NCI-H146 treated with DMSO at 0.1 percent for 48 hours (cell line): ENCODE measurements at regions not wholly inside any gene's neighbourhood (a gene's known extent, or its start where the extent isn't known, plus 50 kb on each side); places are given as distances from the start of the nearest gene placed in this dataset.
A peak's percentile ranks its signal among the peaks of the same experiment; 100 is the strongest.
"Not testable (repeated sequence)": the region's sequence is repeated elsewhere in the genome, so short reads cannot be mapped to it uniquely, and the experiment has no call there.

Experiments
- DNase-seq: peaks from one replicate; lab custom pipeline; 2025; ENCODE audit not compliant: unreplicated experiment; lab: John Stamatoyannopoulos, UW

DNA sequence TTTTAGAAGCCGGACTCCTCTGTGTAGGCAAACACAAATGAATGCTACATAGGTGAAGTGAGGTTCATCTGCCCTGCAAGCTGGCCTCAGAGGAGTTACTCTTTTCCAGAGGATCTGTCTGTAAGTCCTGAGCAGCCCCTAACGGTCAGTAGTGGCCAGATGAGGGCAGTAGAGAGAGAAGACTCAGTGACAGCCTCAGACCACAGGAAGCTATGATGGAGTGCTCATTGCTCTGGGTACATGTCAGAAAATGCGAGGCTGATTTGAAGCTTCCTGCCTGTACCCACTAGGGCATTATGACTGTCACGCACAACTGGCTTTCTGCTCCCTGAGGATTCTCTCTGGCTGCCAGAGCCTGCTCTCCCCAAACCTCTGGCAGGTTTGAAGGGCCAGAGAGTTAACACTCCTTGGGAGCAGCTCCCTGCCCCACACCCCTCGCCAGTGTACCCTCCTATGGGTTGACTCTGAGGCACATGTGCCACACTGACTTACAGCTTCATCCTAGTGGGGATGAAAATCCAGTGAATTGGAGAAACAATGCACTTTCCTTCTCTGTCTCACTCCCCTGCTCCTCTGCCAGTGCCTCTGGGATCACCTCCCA is 141.5 kb downstream of the GABRG2 start:
- DNase-seq = no peak

DNA sequence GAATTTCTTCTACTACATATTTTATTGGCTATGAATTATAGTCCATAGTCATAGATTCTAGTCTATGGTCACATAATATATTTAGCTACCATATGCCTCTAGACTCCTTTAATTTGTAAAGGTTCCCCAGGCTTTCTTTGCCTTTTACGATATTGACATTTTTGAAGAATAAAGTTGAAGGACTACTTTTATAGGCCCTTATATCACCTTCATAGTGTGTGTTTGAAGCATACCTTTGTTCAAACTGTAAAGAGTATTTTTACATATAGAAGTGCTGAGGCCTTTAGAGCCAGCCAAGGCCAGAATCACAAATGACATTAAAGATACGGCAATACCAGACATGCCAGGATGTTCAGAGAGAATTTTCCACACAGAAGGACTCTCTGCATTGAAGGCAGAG is 147.0 kb downstream of the GABRG2 start:
- DNase-seq = no peak

DNA sequence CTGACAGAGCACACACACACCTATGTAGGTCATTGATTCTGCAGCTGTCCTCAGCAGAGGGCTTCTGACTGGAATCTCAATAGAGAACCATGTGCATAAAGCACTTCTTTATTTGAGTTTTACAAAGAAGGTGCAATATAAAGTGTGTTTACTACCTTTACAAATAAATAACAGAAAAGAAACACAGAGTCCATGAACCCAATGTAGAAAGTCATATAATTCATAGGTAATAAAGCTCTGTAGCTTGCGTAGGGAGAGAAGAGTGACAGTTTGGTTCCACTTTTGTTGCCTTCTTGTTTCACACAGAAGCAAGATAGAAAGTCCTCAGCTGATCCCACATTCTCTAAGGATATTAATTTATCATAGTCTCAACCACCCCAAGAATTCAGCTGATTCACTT is 149.5 kb downstream of the GABRG2 start:
- DNase-seq = no peak

DNA sequence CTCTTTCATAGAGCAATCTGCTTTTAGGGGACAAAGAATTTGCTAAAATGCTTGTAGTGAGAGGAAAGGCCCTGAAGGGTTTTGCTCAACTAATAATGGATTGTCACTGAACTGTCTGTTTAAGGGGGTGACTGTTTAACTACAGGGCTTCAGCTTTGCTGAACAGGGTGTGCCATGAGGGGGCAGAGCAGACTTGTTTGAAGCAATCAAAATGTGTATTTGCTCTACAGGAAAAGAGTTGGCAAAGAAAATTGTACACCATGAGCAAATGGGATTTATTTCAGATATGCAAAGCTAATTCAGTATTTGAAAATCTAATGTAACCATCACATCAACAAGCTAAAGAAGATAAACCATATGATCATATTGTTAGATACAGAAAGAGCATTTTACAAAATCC is 154.3 kb downstream of the GABRG2 start:
- no peak for DNase-seq

DNA sequence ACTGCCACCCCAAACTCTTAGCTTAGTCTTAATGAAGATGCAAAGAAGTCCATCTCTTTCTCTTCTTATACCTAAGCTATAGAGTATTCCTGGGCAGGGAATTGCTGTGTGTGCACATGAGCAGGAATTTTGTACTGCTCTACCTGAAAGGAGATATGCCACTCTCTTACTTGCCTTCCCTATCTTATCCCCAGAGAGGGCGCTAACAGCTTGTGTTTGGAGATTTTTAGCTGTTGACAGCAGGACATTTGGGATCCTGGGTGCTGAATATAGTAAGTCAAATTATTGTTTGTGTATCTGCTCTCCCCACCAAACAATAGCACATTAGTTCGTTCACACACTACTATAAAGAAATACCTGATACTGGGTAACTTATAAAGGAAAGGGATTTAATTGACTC is 159.5 kb downstream of the GABRG2 start:
- no peak for DNase-seq

DNA sequence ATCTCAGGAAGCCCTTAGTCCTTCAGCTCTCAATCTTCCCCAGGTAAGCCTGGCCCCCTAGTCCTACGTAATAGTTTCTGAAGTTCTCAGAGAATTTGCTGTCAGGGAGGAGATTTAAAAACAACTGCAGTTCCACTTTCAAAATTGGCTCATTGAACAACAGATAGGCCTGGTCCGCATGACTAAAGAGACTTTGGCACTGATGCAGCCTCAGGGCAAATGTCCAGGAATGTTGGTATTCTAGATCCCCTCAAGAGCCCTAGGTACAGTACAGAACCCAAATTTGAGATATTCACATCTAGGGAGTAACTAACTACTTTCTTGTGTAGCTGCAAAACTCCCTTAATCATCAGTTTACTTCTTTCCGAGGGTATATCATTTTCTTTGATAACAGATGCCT is 162.8 kb downstream of the GABRG2 start:
- DNase-seq = no peak

DNA sequence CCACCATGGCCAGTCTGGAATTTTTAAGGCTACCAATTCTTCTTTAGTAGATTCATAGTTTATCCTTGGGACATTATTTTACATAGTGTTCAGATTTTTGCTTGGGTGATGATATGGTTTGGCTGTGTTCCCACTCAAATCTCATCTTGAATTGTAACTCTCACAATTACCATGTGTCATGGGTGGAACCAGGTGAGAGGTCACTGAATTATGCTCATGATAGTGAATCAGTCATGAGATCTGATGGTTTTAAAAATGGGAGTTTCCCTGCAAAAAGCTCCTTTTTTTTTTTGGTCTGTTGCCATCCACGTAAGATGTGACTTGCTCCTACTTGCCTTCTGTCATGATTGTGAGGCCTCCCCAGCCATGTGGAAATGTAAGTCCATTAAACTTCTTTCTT is 163.9 kb downstream of the GABRG2 start:
- DNase-seq = no peak

DNA sequence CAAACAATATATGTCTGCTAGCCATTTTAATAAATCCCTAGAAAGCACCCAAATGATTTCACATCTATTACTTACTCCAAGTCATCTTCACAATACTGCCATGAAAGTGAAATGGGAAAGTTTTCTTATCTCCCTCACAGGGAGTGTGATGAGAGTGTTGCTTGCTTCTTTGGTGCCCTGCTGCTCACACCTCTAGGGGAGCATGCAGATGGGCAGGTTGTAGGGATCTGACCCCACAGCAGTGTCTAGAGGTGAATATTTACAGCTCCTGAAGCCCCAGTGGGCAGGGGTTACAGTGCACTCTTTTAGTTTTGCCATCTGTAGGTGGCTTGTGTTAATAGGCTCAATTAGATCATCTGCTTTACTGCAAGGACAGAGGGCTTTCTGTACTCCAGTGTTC is 173.2 kb downstream of the GABRG2 start:
- no peak for DNase-seq

DNA sequence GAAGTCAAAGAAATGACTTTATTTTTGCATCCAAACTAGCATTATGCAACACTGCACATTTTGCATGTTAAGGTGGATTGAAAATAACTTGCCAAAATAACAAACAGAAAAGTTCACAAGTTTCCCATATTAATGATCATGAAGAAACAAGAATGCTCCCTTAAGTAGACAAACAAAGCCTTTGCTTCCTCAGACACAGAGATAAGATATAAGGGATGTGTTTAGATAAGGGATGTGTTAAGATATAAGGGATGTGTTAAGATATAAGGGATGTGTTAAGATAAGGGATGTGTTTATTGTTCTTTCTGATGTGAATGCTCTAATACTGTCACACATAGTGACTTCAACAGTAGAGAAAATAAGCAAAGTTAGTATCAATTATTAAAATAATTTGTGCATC is 174.8 kb downstream of the GABRG2 start:
- DNase-seq = no peak

DNA sequence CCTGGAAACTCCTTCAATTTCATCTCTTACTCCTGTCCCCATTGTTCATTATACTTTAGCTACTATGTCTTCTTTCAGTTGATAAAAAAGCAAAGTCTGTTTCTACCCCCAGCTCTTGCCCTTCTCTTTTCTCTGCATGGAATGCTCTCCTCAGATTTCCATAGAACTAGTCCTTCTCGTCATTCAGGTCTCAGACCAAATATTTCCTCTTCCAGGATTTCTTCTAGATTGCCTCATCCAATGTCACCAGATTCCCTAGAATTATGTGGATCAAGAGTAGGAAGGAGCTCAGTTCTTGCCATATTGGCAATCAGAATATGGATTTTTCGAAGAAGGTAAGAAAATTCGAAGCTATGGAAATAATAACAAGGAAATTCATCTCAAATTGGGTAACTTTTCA is 176.1 kb downstream of the GABRG2 start:
- no peak for DNase-seq

DNA sequence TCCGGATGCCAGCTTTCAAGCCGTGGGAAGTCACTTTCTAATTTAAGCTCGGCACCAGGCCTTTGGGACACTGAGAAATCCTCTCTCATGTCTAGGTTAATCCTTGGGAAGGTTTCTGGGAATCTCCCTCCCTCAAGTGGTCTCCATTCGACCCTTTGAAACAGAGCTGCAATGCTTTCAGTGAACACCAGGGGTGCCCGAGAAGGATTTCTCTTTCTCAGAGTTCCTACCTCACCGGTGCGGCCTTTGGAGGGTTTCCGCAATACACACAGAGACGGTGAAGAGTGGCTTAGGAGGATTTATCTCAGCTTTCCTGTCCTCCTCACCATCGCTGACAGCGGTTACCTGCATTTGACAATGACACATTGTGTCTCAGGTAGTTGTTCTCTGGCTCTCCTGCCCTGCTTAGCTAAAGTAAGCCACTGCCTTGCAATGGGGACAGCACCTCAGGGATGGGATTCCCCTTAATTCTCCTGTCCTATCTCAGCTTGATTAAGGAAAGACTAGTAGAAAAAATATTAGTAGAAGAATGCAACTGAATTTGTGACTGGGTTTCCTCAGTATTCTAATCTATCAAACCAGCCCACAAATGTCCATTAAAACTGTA is 180.6 kb downstream of the GABRG2 start:
- peak; percentile 0 for DNase-seq

DNA sequence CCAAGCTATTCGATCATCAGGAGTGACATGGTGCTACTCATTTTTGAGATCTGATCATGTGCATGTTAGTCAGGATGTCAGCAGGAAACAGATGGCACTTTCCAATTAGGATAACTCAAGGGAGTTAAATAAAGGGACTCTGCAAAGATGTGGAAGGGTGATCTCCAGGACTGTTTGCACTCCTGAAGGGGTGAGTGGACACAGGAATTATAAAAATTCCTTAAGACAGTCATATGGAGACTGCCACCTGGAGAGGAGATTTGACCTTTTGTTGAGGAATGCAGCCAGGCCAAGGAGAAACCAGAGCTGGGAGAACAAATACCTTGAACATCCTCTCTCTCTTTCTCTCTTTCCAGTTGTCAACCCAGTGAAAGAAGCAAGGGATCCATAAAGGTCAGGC is 189.1 kb downstream of the GABRG2 start:
- DNase-seq = no peak

DNA sequence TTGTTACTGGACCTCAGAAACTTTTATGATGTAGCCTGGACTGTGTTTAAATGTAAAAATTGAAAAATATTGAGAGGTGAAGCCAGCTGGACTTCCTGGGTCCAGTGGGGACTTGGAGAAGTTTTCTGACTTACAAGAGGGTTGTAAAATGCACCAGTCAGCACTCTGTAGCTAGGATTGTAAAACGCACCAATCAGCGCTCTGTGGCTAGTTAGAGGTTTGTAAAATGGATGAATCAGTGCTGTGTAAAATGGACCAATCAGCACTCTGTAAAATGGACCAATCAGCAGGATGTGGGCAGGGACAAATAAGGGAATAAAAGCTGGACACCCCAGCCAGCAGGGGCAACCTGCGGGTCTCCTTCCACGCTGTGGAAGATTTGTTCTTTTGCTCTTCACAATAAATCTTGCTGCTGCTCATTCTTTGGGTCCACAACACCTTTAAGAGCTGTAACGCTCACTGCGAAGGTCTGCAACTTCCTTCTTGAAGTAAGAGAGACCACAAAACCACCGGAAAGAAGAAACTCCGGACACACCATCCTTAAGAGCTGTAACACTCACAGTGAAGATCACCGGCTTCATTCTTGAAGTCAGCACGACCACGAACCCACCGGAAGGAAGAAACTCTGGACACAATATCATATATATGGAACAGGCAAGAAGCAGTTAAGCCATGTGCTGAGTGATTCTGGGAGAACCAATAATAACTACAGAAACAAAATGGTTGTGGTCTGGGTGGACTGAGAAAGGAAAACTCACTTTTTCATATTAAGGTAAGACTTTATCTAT is 201.3 kb downstream of the GABRG2 start:
- no peak for DNase-seq

DNA sequence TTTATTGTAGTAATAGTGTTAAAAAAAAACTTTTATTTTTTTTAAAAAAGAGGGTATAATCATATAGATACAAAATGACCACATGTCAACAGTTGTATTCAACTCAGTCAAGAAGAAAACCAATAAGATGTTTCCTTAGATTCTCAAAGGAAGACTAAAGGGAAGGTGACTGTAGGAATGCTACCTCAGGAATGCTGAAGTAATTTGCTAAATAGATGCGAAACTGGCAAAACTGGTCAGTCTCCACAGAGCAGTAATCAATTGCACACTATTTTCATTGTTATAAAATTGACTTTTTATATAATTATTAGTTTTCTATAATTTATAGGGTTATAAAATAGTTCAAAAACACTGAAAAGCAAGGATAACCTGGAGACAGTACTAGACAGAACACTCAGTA is 204.8 kb downstream of the GABRG2 start:
- DNase-seq = no peak

DNA sequence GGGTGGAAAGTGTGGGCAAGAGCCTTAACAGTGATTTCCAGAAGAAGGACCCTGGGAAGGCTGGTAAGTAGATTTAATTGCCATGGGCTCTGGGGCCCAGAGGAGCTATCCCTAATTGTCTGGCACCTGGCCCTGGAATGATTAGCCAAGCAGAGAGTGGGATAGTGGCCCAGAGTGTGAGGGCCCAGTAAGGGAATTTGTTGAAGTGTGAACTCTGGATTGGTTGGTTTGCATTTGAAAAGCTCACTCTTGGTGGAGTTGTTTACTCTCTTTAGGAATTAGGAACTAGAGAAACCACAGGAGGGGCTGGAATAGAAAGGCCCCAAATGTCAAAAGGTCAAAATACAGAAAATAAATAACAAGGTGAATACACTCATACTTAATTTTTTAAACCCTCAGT is 207.1 kb downstream of the GABRG2 start:
- DNase-seq = no peak

DNA sequence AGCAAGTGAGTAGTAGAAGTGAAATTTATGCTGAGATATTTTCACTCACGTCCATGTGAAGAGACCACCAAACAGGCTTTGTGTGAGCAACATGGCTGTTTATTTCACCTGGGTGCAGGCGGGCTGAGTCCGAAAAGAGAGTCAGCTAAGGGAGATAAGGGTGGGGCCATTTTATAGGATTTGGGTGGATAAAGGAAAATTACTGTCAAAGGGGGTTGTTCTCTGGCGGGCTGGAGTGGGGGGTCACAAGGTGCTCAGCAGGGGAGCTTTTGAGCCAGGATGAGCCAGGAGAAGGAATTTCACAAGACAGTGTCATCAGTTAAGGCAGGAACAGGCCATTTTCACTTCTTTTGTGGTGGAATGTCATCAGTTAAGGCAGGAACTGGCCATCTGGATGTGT is 207.8 kb downstream of the GABRG2 start:
- DNase-seq = not testable (repeated sequence)

DNA sequence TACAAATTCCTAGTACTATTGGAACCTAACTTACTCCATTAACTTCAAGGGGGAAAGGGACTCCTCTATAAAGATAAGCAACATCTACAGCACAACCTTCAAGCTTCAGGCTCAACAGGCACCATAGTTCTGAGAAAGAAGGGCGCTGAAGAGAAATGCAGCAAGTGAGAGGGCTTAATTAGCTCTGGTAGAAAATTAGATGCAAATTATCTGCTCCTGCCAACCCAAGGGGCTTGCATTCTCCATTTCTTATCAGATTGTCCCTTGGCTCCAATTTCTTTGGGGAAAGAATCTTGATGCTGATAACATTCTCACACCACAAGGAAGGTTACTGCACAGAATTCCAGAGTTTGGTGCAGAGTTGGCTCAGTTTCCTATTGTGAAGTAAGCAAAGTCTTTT is 214.6 kb downstream of the GABRG2 start:
- no peak for DNase-seq

DNA sequence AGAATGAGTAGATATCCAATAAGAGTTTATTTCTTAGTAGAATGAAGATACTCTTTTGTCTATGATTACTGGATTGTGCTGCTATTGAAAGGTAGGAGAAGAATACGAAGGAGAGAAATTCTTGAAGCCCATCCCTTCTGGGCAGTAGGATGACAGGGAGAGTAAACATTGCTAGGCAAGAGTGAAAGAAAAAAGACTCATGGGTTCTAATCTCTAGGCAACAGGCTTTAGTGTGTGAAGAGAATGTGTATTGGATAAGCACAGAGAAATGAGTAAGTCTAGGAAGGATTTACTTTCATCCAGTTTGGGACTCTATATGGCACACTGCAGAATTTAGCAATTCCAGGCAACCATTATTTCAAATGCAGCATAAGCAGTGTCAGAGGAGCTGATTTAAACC is 216.0 kb downstream of the GABRG2 start:
- DNase-seq = no peak

DNA sequence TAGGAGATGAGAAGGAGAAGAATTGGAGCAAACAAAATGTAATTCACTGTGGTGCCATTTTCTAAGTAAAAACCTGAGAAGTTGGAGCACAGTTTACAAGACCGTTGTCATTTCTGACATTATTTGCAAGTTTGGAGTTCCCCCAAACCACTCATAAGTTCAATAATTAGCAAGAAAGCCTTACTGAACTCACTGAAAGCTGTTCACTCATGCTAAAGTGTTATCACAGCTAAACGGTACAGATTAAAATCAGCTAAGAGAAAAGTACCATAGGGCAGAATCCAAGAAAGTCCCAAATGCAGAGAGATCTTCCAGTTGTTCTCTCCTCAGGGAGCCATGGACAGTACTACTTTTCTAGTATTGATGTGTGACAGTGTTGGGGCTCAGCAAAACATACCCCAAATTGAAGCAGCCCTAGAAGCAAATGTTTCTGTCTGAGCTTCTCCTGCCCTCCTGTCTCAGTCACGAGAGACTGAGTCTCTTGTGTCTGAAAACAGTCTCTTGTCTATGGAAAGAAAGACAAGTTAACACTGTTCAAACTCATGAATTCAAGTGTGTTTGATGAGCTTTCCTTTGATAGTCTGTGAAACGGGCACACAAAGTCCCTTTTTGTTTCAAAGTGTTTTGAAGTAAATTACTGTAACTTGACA is 221.2 kb downstream of the GABRG2 start:
- no peak for DNase-seq

DNA sequence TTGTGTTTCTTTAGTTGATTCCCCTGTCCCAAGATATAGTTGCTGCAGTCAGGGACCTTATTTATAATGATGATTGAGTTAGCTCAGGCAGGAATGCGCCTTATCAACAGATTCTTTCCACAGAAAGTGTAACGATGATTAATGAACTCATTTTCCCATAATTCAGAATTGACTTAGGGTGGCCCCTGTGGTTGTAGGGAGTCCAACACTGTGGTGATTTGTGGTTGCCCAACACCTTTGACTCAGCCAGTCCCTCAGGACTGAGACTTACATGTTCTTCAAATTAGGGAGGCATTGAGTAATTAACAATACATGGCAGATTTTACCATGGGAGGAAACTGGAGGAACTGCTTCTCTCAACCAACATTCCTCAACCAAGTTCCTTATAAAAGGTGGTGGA is 221.9 kb downstream of the GABRG2 start:
- DNase-seq = no peak

DNA sequence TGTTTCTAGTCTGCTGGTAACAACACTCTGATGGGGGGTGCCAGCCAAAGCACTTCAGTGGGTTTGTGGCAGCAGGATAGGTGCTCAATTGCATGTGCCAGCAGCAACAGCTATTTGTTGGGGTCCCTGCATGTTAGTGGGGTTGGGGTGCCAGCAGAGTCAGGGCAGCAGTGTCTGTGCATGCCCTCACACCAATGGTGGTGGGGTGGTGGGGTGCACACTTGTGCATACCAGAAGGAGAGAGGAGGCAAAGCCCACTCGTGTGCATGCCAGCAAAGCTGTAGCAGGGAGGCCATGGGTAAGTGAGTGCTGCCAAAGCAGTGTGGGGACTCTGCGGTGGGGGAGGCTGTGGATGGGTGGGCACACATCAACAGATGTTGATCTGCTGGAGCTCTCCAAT is 232.2 kb downstream of the GABRG2 start:
- DNase-seq = no peak

DNA sequence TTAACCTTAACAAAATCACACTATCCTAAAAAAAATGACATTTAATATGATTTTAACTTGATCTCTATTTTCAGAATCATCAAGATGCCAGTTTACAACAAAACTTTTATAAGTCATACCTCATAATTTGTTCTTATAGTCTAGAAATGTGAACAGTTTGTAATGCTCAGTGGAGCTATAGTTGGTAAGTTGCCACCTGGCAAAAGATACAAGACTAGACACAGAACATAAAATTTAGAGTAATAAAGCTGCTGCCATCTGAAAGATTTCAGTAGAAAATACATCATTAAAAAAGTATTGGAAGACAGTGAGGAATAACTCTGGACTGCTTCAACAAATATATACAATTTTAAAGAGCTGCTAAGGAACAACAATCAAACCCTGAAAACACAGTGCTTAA is 233.8 kb downstream of the GABRG2 start:
- no peak for DNase-seq
